Mesothelial cell of epicardium (in vitro differentiated cells): ENCODE measurements at regions not wholly inside any gene's neighbourhood (a gene's known extent, or its start where the extent isn't known, plus 50 kb on each side); places are given as distances from the start of the nearest gene placed in this dataset.

ENCODE experiments used
- DNase-seq, 2 experiments: peaks; one replicate each; pipeline ENCODE4 v3.0.0; 2021; ENCODE audit warnings: low spot score in 2 of 2; ENCODE audit not compliant: unreplicated experiment in 2 of 2
- H3K27ac Mint-ChIP-seq: 2 replicates; pipeline ENCODE4 v1.8.0; 2021; ENCODE audit warnings: mixed read lengths
- H3K27me3 Mint-ChIP-seq: 2 replicates; pipeline ENCODE4 v1.8.0; 2021; ENCODE audit warnings: low read depth, mixed read lengths
- H3K36me3 Mint-ChIP-seq: 2 replicates; pipeline ENCODE4 v1.8.0; 2021; ENCODE audit warnings: mixed read lengths
- H3K4me1 Mint-ChIP-seq: 2 replicates; pipeline ENCODE4 v1.8.0; 2021; ENCODE audit warnings: mixed read lengths
- H3K4me3 Mint-ChIP-seq: 2 replicates; pipeline ENCODE4 v1.8.0; 2021; ENCODE audit warnings: mild to moderate bottlenecking, moderate library complexity, mixed read lengths
- H3K9me3 Mint-ChIP-seq: 2 replicates; pipeline ENCODE4 v1.8.0; 2021; ENCODE audit warnings: mixed read lengths
- CTCF ChIP-seq: fragments of 200-600 bp; sonication (generic); IDR thresholded peaks from one replicate; pipeline ENCODE4 v1.5.0; 2021; ENCODE audit warnings: antibody characterized with exemption; ENCODE audit not compliant: unreplicated experiment

GRCh38 chr4:53775381-53775780 lies 184.1 kb upstream of the LNX1 start:
- Mint-ChIP-seq H3K27me3 (no peaks in the 10 kb centered on the region), H3K9me3 (peaks cover 3% of the 10 kb centered on the region), H3K36me3 (no peaks in the 10 kb centered on the region), H3K27ac (no peak overlapping the region), H3K4me1 (peaks cover 19% of the 10 kb centered on the region), H3K4me3 (no peak overlapping the region)
- DNase-seq, result no peak
- no peak for TF ChIP-seq CTCF

GRCh38 chr4:53771326-53771725 lies 180.0 kb upstream of the LNX1 start:
- Mint-ChIP-seq H3K9me3 (peaks cover 3% of the 10 kb centered on the region), H3K4me1 (peaks cover 15% of the 10 kb centered on the region), H3K36me3 (no peaks in the 10 kb centered on the region), H3K4me3 (no peak overlapping the region), H3K27me3 (no peaks in the 10 kb centered on the region), H3K27ac (no peak overlapping the region)
- no peak for TF ChIP-seq CTCF
- DNase-seq, result no peak

GRCh38 chr4:53767482-53767881 lies 176.2 kb upstream of the LNX1 start:
- H3K27me3 Mint-ChIP-seq, result no peaks in the 10 kb centered on the region
- H3K4me3 Mint-ChIP-seq, result no peak overlapping the region
- H3K4me1 Mint-ChIP-seq, result peaks cover 41% of the 10 kb centered on the region
- H3K9me3 Mint-ChIP-seq, result no peaks in the 10 kb centered on the region
- H3K27ac Mint-ChIP-seq, result no peak overlapping the region
- no peak for DNase-seq
- no peaks in the 10 kb centered on the region for H3K36me3 Mint-ChIP-seq
- no peak for TF ChIP-seq CTCF

GRCh38 chr4:53764761-53765490 lies 173.6 kb upstream of the LNX1 start:
- H3K27me3 Mint-ChIP-seq, result no peaks in the 10 kb centered on the region
- H3K4me1 Mint-ChIP-seq, result peaks cover 41% of the 10 kb centered on the region
- no peak overlapping the region for H3K4me3 Mint-ChIP-seq
- no peak for TF ChIP-seq CTCF
- no peak for DNase-seq
- H3K36me3 Mint-ChIP-seq, result no peaks in the 10 kb centered on the region
- H3K27ac Mint-ChIP-seq, result peak overlapping the region; percentile 67
- H3K9me3 Mint-ChIP-seq, result peaks cover 16% of the 10 kb centered on the region

- Mint-ChIP-seq H3K27me3 (no peaks in the 10 kb centered on the region), H3K9me3 (peaks cover 19% of the 10 kb centered on the region), H3K4me3 (no peak overlapping the region), H3K27ac (peak overlapping the region; percentile 67), H3K36me3 (no peaks in the 10 kb centered on the region), H3K4me1 (peaks cover 41% of the 10 kb centered on the region)
- no peak for DNase-seq
- TF ChIP-seq CTCF, result no peak
These were observed 172.7 kb upstream of the LNX1 start for GRCh38 chr4:53763813-53764597.
